Activated naive CD8-positive, alpha-beta T cell treated with anti-CD3 and anti-CD28 coated beads, Interleukin-2, amount 10 ng/mL, durations not matched to agents 7 days and 5 days (primary cell): ENCODE measurements at regions not wholly inside any gene's neighbourhood (a gene's known extent, or its start where the extent isn't known, plus 50 kb on each side); places are given as distances from the start of the nearest gene placed in this dataset.
A peak's percentile ranks its signal among the peaks of the same experiment; 100 is the strongest.

ENCODE experiments used
- ATAC-seq: fragments of 150-1000 bp; cut with Tn5 transposase; one replicate; pipeline ENCODE4 v1.10.0; 2021; ENCODE audit warnings: low read depth, moderate library complexity
- POLR2A ChIA-PET: fragments of 350-600 bp; sonication (Branson Sonifier 250); formaldehyde crosslinking; loops from one replicate; lab custom pipeline; 2021; ENCODE audit warnings: antibody characterized with exemption; lab: Charles Lee
- DNase-seq: peaks from one replicate; pipeline ENCODE4 v3.0.0; 2021
- H3K27ac Mint-ChIP-seq: one replicate; pipeline ENCODE4 v1.8.0; 2022; ENCODE audit warnings: mild to moderate bottlenecking, mixed read lengths
- H3K27me3 Mint-ChIP-seq: one replicate; pipeline ENCODE4 v1.8.0; 2022; ENCODE audit warnings: mild to moderate bottlenecking, moderate library complexity, mixed read lengths
- H3K36me3 Mint-ChIP-seq: one replicate; pipeline ENCODE4 v1.8.0; 2021; ENCODE audit warnings: mild to moderate bottlenecking, mixed read lengths
- H3K4me1 Mint-ChIP-seq: one replicate; pipeline ENCODE4 v1.8.0; 2021; ENCODE audit warnings: mixed read lengths
- H3K4me3 Mint-ChIP-seq: one replicate; pipeline ENCODE4 v1.8.0; 2022; ENCODE audit warnings: mild to moderate bottlenecking, moderate library complexity, mixed read lengths
- H3K9me3 Mint-ChIP-seq: one replicate; pipeline ENCODE4 v1.8.0; 2021; ENCODE audit warnings: mixed read lengths

DNA sequence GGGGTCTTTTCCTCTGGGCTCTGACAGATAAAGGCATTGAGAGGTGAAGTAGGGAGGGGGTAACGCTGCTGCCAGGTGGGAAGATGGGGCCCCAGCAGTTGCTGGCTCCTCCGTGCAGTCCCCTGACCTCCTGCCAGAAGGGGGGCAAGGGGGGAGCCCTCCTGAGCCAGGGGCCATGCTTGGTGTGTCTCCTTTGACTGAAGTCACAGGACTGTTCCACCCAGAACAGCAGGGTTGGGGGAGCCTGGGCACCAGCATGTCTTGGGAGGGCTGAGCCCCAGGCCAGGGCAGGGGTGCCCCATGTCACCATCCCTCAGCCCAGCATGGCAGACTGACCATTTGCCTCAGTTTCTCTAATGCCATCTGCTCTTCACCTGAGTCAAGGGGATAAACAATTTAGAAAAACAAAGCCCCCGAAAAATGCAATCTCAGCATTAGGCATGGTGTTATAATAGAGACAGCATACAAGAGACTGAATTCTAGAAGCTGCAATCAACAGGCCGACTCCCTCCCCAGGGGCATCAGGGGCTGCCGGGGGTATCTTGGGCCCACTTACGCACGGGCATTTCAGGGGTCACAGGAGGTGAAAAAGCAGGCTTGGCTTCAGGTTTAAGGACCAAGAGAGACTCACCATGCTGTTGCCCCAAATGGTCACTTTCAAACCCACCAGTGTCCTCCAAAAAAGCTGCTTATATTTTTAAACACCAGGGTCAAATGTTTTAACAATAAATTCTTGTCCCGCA is 108.6 kb upstream of the GPR26 start:
- Mint-ChIP-seq H3K9me3 (no peaks in the 10 kb centered on the region), H3K36me3 (no peaks in the 10 kb centered on the region), H3K4me3 (no peak overlapping the region), H3K27me3 (peaks cover 5% of the 10 kb centered on the region), H3K4me1 (no peaks in the 10 kb centered on the region), H3K27ac (no peak overlapping the region)
- POLR2A ChIA-PET, result no interaction called here
- no peak for ATAC-seq
- no peak for DNase-seq

DNA sequence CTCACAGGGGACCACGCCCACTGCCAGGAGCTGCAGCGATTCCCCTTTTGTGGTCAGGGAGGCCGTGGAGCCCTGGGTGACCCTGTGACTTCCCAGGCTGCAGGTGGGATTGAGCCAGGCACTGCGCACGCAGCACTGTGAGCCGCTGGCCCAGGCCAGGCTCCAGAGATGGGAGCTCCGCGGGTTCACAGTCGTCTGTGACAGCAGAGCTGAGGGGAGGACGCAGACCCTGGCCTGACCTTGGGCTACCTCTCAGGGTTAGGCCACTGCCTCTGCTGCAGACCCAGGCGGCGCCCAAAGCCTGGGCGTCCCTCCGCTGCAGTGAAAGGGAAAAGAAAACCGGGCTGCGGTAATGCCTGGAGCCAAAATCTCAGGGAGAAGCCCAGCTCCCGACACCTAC is 107.5 kb upstream of the GPR26 start:
- H3K36me3 Mint-ChIP-seq, result no peaks in the 10 kb centered on the region
- H3K4me3 Mint-ChIP-seq, result no peak overlapping the region
- H3K27ac Mint-ChIP-seq, result no peak overlapping the region
- H3K4me1 Mint-ChIP-seq, result no peaks in the 10 kb centered on the region
- H3K9me3 Mint-ChIP-seq, result no peaks in the 10 kb centered on the region
- H3K27me3 Mint-ChIP-seq, result peaks cover 5% of the 10 kb centered on the region
- DNase-seq, result no peak
- POLR2A ChIA-PET, result no interaction called here
- ATAC-seq, result no peak

DNA sequence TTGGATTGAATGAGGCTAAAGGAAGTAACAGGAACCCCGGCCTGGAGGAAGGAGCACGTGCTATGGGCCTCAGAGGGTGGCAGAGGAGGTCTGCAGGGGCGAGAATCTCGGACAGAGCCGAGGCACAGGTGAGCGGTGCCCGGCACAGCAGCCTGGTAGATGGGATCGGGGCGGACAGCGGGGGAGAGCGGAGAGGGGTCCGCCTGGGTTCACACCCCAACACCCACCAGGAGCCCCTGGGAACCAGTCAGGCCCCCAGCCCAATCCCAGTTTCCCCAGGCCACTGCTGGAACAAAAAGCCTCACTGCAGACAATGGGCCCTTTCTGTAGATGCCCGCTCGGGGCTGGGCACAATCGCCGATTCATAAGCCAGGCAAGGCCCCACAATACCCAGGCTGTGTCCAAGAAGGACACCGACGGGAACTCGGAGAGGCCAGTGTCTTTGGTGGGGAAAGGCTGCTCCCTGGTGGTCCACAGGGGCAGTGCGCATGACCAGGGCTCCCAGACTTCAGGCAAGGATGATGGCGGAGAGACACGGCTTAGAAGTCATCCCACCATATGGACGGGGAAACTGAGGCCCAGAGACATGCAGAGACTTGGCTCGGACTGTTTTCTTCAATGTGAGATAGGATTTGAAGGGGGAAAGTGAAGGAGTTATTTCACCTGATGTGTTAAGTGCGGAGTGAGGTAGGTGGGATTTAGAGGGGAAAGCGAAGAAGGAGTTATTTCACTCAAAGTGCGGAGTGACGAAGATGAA is 106.9 kb upstream of the GPR26 start:
- Mint-ChIP-seq H3K9me3 (no peaks in the 10 kb centered on the region), H3K4me3 (no peak overlapping the region), H3K27me3 (peaks cover 5% of the 10 kb centered on the region), H3K27ac (peak overlapping the region; percentile 4), H3K36me3 (no peaks in the 10 kb centered on the region), H3K4me1 (no peaks in the 10 kb centered on the region)
- DNase-seq (peak; percentile 64), ATAC-seq (no peak)
- POLR2A ChIA-PET, result no interaction called here

DNA sequence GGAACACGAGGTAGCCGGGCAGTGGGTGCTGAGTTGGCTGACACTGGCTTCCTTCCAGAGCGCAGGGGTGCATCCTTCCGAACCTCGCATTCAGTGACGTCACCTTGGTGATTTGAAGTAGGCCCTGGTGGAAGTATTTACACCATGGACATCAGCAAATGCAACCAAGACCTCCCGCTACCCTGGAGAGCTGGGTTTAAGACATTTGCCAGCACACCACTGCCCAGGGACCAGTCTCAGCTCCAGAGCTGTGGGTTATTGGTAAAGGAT is 106.4 kb upstream of the GPR26 start:
- Mint-ChIP-seq H3K27me3 (peaks cover 5% of the 10 kb centered on the region), H3K27ac (no peak overlapping the region), H3K9me3 (no peaks in the 10 kb centered on the region), H3K4me1 (no peaks in the 10 kb centered on the region), H3K4me3 (no peak overlapping the region), H3K36me3 (no peaks in the 10 kb centered on the region)
- POLR2A ChIA-PET, result no interaction called here
- ATAC-seq (no peak), DNase-seq (no peak)

DNA sequence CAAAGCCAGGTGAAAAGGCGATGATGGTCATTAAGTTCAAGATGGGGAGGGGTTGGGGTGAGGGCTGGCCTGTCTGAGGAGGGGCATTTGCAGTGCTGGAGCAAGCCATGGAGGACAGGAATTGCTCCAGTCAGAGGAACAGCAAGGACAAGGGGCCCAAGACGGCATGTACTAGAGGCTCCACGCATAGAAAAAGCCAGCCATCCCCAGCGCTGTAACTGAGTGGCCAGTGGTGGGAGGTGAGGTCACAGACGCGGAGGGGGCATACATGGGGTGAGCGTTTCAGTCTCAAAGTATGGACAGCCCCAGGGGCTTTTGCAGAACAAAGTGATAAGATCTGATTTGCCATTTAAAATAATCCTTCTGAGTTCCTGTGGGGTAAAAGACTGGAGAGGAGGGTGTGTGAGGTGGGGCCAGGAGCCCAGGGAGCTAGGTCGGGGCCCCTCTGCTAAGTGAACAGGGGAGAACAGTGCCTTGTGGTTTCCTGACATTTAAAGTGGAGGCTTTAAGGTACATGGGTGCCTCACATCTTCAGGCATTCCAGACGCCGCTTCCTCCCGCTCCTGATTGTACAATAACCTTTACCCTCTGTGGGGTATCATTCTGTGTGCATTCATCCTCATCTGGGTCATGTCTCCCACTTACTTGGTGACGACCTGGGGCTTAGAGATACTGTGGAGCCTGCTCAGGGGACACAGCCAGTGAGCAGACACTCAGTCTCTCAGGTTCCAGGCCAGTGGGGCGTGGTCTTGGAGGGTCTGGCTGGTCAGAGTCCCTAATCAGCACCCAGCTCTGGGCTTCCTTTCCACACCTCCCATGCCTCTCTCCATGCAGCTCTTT is 105.6 kb upstream of the GPR26 start:
- POLR2A ChIA-PET, result no interaction called here
- Mint-ChIP-seq H3K4me1 (no peaks in the 10 kb centered on the region), H3K4me3 (no peak overlapping the region), H3K27me3 (peaks cover 5% of the 10 kb centered on the region), H3K36me3 (no peaks in the 10 kb centered on the region), H3K9me3 (no peaks in the 10 kb centered on the region), H3K27ac (no peak overlapping the region)
- ATAC-seq (no peak), DNase-seq (no peak)

DNA sequence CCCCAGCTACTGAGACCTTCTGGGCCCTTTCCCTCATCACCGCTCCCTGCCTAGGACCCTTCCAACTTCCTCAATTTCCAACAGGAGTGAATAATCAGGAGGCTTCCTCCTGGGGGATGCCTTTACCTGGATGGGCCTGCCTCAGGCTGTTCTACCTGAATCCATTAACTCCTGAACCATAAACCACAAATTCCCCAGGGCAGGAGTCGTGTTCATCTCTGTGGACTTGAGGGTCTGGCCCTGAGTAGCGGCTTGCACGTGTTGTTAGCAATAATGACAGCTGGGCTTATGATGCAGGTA is 105.1 kb upstream of the GPR26 start:
- Mint-ChIP-seq H3K27ac (no peak overlapping the region), H3K36me3 (no peaks in the 10 kb centered on the region), H3K9me3 (no peaks in the 10 kb centered on the region), H3K27me3 (peaks cover 5% of the 10 kb centered on the region), H3K4me3 (no peak overlapping the region), H3K4me1 (no peaks in the 10 kb centered on the region)
- POLR2A ChIA-PET, result no interaction called here
- ATAC-seq, result no peak
- DNase-seq, result no peak

DNA sequence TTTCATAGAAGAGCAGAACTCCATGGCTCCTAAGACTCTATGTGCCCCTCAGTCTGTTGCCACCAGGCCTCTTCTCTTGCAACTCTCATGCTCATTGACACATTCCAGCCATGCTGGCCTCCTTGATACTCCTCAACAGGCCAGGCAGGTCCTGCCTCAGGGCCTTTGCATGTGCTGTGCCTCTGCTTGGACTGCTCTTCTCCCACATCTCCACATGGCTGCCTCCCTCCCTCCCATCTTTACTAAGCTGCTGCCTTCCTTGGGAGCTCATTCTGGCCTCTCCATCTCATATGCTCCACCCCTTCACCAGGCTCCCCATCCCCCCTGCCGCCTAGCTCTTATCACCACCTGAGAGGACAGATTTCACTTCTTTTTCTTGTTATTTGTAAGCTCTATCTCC is 103.8 kb upstream of the GPR26 start:
- POLR2A ChIA-PET, result no interaction called here
- Mint-ChIP-seq H3K36me3 (no peaks in the 10 kb centered on the region), H3K27ac (no peak overlapping the region), H3K27me3 (peaks cover 5% of the 10 kb centered on the region), H3K4me1 (no peaks in the 10 kb centered on the region), H3K9me3 (no peaks in the 10 kb centered on the region), H3K4me3 (no peak overlapping the region)
- no peak for ATAC-seq
- DNase-seq, result no peak

DNA sequence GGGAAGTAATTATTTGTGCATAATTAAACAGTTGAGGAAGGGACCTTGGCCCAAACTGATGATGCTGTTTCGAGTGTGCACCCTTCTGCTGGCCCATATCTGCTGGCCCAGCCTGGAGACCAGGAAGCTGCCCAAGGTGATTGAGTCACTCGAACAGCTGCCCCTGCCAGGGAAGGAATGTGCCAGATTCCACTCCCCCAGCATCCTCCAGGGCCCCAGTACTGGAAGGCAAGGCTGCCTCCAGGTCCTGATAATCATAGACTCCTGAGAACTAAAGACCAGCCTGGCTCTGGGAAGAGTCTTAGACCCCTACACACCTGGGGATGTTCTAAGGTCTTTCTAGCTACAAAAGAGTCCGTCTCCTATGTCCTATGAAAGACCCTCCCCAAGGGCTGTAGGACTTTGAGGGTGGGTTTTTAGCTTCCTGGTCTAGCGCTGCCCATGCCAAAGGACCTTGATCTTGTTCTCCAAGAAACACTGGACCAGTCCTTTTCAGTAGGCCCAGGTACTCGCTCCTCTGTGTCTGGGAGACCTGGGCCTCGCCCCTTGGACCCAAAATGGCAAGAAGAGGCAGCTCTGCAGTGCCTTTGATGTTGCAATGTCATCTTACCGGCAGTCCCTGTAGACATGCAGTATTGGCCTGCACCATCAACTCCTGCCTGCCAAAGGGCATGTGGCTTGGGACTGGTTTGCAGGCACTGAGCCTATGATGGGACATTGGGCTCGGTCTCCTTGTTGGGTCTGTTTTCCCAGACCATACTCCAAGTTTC is 103.2 kb upstream of the GPR26 start:
- Mint-ChIP-seq H3K4me1 (no peaks in the 10 kb centered on the region), H3K27ac (no peak overlapping the region), H3K4me3 (no peak overlapping the region), H3K36me3 (no peaks in the 10 kb centered on the region), H3K9me3 (no peaks in the 10 kb centered on the region), H3K27me3 (peaks cover 5% of the 10 kb centered on the region)
- ATAC-seq, result no peak
- POLR2A ChIA-PET, result no interaction called here
- no peak for DNase-seq

DNA sequence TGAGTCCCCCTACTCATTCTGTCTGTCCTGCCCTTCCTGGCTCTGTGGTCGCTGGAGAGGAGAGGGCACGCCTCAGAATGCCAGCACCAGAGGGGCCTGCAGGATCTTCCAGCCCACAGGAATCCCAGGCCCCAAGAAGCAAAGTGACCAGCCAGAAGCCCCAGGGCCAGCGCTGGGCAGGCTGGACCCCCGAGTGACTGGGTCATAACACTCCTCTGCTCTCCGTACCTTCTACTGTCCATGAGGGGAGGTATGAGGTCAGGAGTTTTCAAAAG is 102.6 kb upstream of the GPR26 start:
- no peak overlapping the region for H3K27ac Mint-ChIP-seq
- no peaks in the 10 kb centered on the region for H3K9me3 Mint-ChIP-seq
- H3K4me1 Mint-ChIP-seq, result no peaks in the 10 kb centered on the region
- no peaks in the 10 kb centered on the region for H3K36me3 Mint-ChIP-seq
- DNase-seq (no peak), ATAC-seq (no peak)
- peaks cover 7% of the 10 kb centered on the region for H3K27me3 Mint-ChIP-seq
- POLR2A ChIA-PET, result no interaction called here
- no peak overlapping the region for H3K4me3 Mint-ChIP-seq

DNA sequence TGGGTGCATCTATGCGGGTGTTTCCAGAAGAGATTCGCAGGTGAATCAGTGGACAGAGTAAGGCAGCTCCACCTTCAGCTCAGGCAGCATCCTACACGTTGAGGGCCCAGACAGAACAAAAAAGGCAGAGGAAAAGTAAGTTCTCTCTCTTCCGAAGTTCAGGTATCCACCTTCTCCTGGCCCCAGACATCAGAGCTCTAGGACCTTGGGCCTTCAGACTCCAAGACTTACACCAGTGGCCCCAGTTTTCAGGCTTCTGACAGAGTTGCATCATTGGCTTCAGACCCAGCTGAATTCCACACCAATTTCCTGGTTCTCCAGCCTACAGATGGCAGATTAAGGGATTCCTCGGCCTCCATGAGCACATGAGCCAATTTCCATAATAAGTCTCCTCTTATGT is 102.2 kb upstream of the GPR26 start:
- POLR2A ChIA-PET, result no interaction called here
- Mint-ChIP-seq H3K36me3 (no peaks in the 10 kb centered on the region), H3K27me3 (peaks cover 7% of the 10 kb centered on the region), H3K27ac (no peak overlapping the region), H3K4me1 (no peaks in the 10 kb centered on the region), H3K4me3 (no peak overlapping the region), H3K9me3 (no peaks in the 10 kb centered on the region)
- ATAC-seq, result no peak
- DNase-seq, result no peak

DNA sequence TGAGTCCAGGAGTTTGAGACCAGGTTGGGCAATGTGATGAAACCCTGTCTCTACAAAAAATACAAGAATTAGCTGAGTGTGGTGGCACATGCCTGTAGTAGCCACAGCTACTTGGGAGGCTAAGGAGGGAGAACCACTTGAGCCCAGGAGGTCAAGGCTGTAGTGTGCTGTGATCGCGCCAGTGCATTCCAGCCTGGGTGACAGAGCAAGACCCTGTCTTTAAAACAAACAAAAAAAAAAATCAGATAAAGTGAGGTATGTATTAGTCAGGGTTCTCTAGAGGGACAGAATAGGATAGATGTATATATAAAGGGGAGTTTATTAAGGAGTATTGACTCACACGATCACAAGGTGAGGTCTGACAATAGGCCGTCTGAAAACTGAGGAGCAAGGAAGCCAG is 101.5 kb upstream of the GPR26 start:
- H3K36me3 Mint-ChIP-seq, result no peaks in the 10 kb centered on the region
- H3K4me3 Mint-ChIP-seq, result no peak overlapping the region
- H3K9me3 Mint-ChIP-seq, result no peaks in the 10 kb centered on the region
- no peak for DNase-seq
- H3K4me1 Mint-ChIP-seq, result no peaks in the 10 kb centered on the region
- ATAC-seq, result no peak
- H3K27ac Mint-ChIP-seq, result no peak overlapping the region
- H3K27me3 Mint-ChIP-seq, result peaks cover 7% of the 10 kb centered on the region
- POLR2A ChIA-PET, result no interaction called here

DNA sequence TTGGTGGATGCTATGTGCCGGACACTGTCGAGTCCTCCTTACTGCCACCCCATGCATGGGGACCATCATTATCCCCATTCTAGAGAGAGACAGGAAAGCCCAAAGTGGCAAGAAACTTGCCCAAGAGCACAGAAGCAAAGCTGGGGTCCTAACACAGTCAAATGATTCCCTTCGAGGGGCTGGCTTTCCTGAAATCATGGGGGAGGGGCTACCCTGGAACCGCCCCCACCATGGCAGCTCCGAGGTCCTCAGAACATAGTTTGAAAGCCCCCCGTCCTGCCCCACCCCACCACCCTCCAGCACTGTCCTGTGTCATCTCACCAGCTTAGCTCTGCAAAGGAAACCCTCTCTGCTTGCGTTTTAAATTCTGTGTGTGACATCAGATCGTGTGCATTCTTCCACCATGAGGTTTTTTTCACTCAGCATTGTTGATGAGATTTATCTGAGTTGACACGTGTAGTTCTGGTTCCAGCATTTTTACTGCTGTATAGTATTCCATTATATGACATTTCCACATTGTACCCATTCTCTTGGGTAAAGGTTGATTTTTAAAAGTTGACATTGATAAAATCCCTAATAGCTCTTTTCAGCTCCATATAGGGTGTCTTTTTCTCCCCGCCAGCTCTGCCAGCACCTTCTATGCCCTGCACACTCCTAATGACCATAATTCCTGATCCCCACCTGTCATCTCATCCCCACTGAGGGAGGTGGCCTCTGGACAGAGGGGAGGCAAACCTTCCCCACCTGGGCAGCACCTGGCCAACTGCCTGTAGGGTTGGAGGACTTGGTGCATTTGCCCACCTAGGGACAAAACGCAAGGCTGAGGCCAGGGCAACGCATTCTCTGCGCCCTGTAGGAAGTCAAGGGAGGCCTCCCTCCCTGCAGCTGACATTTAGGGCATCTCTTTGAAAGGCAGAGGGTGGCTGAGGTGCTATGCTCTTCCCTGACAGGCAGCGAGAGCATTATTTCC is 100.2 kb upstream of the GPR26 start:
- H3K27me3 Mint-ChIP-seq, result peaks cover 7% of the 10 kb centered on the region
- H3K36me3 Mint-ChIP-seq, result no peaks in the 10 kb centered on the region
- H3K27ac Mint-ChIP-seq, result no peak overlapping the region
- H3K4me3 Mint-ChIP-seq, result no peak overlapping the region
- DNase-seq (no peak), ATAC-seq (no peak)
- POLR2A ChIA-PET, result no interaction called here
- no peaks in the 10 kb centered on the region for H3K4me1 Mint-ChIP-seq
- no peaks in the 10 kb centered on the region for H3K9me3 Mint-ChIP-seq
